HG02571 (cell line): ENCODE measurements at regions not wholly inside any gene's neighbourhood (a gene's known extent, or its start where the extent isn't known, plus 50 kb on each side); places are given as distances from the start of the nearest gene placed in this dataset.

Source experiments
- ATAC-seq: cut with Tn5 transposase; IDR thresholded peaks from one replicate; pipeline ENCODE4 v1.9.1; 2021; ENCODE audit warnings: mild to moderate bottlenecking, moderate library complexity; ENCODE audit not compliant: unreplicated experiment

DNA sequence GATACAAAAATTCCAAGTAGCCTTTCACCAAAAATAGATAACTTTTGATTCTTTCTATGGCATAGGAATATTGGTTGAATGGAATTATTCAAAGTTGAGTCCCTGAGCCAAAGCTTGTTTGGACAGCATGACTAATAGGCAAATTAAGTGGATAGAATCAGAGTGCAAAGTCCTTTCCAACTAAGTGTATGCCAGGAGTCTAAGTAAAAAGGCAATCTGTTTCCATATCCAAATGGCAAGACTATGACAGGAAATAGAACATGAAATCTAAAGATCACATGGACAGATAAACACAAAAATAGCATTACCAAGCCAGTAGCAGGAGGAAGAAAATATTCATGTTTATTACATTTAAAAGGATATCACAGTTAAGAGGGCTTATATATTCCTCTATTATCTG lies 804.6 kb downstream of the SLITRK6 start:
- no peak for ATAC-seq

DNA sequence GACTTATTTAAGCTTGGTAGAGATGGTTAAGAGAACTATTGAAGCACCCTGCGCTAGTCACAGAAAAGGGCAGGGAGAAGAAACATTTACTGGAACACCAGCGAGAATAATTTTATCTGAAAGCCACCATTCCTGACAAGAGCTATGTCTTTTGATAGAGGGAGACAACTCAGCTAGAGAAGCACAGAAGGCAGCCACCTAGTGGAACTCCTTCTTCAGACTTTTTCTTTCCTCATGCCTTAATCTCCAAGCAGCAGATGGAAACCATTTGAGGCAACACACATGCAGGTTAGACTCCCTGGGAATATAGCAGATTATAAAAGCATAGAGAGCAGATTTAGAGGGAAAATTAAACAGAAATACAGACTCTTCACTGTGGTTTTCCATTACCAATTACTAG lies 813.4 kb downstream of the SLITRK6 start:
- ATAC-seq = no peak

DNA sequence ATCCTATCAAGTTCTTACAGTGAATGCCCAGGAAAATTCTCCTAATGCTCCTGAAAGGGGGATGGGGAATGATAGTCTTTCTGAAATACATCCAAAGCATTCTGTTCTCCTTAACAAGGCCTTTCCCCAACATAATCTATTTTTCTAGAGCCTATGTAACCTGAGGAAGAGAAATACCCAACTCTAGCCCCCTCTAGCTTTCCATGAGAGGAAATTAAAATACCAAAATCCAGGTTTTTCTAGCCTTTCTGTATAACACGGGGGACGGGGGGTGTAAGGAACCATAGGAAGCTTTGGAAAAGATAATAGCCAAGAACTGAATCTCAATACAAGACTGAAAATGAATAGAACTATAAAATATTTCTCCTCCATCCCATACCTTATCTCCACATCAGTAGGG lies 815.9 kb downstream of the SLITRK6 start:
- no peak for ATAC-seq

DNA sequence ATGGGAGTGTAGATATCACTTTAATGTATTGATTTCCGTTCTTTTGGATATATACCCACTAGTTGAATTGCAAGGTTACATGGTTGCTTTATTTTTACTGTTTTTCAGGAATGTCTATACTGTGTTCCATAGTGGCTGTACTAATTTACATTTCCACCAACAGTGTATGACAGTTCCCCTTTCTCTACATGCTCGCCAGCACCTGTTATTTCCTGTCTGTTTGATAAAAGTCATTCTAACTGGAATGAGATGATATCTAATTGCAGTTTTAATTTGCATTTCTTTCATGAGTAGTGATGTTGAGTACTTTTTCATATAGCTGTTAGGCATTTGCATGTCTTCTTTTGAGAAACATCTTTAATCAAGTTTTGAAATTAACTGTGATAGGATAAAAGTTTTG lies 818.6 kb downstream of the SLITRK6 start:
- ATAC-seq = no peak

DNA sequence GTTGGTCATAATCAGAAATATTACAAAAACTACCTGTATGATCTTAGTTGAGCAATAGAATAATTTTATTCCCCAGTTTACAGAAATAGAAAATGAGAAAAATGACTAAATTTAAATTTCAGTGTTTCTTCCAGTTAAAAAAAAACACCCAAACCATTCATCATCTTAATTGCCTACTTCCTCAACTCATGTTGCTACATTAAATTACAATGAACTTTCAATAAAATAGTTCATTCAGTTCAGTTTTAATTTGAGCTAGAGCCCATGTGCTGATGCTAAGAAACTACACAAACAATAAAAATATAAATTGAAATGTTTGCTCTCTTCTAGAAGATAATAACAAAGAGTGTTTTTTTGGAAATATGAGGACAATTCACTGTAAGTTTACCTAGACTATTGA lies 820.4 kb downstream of the SLITRK6 start:
- no peak for ATAC-seq

DNA sequence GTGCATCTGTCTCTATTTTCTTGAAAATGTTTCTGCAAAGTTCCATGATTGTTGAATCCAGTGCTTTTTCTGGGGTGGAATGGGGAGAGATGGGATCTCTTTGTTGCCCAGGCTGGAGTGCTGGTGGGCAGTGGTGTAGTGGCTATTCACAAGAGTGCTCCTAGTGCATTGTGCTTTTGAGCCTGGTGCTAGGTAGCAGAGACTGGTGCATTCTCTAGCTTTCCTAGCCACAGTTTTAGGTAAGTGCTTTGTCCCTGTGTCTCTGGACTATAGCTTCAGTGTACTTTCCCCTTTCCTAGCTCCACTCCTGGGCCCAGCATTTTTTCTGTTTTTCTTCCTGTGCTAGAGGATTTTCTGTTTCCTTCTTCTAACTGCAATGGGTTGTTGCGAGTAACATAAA lies 825.6 kb downstream of the SLITRK6 start:
- ATAC-seq = no peak

DNA sequence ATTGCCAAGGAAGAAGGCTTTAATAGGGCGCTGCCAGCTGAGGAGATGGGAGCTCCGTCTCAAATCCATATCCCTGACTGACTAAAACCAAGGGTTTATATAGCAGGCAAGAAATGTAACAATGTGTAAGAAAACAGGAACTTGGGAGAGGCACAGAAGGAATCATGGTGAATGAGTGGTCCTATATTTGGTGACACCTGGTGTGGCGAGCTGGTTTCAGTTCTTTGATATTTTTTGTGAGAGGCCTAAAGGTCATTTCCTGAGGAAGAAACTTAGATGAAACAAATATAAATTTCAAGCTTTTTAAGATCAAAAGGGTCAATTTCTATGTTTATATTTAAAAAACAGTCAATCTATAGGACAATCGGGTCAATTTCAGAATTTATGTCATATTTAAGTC lies 826.3 kb downstream of the SLITRK6 start:
- no peak for ATAC-seq

DNA sequence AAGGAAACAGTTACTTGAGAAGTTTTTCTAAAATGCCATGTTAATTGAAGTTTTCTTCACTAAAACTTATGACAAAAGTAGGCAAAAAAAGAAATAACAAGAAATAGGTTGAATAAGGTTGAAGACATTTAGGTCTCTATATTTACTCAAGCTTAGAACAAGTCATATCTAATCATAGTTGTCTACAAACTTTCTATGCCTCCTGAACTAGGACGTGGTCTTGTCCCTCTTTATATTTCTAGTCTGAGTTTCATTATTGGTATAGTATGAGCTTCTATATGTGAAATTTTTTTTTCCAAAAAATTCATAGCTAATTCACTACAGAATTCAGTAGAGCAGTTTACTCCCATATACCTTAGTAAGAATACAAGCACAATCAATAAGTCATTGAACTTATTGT lies 836.4 kb downstream of the SLITRK6 start:
- no peak for ATAC-seq

DNA sequence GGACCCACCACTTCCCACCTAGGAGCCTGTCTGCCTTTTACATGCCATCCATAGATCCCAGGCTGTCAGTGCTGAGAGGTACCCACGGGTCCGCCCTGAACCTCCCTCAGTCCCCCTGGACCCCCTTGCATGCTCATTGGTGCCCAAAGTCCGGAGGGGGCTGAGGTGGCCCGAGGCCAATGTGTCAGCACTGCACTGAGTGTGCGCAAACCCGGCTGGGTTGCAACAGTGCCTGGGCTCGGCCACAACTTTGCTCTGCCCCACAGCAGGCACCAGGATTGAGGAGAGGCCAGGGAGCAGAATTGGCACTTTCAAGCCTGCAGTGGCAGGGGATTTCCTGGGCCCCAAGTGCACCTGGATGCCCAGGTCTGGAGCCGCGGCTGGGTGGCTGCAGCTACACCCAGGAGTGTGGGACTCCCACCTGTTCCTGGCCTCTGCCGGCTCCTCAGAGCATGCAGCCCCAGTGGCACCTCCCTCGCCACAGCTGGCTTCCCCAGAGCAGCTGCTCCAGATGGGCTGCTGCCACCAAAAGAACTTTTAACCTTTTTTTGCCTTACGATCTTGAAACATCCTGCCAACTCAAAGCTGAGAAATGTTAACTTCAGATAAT lies 837.0 kb downstream of the SLITRK6 start:
- no peak for ATAC-seq

DNA sequence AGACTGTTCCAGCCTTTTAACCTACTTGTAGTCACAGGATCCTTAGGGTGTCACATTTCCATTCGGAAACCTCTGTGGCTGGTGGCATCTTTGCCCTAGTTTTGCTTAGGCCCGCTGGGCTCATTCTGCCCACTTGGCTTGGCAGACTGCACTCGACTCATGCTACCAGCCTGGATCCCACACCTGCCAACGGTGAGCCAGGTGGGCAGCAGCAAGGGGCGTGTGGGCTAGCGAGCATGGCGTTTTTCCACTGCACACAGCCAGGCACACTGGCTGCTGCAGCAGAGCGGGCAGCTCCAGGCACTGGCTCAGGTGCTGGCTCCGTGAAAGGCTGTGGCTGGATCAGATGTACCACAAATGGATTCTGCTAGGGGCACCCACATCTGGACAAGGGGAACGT lies 838.2 kb downstream of the SLITRK6 start:
- ATAC-seq = no peak

DNA sequence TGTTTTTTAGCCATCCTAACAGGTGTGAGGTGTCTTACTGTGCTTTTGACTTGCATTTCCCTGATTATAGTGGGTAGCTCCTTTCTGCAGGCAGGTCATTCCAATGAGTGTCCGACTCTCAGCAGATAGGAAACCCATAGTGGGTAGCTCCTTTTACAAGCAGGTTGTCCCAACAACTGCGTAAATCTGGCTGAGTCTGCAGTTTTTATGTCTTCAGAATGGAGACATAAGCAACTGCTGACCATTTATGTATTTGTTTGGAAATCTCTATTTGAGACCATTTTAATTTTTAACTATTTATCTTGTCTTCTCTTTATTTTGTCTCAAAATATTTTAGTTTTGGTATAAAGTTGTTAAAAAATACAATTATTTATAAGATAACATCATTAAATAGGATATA lies 839.4 kb downstream of the SLITRK6 start:
- no peak for ATAC-seq

DNA sequence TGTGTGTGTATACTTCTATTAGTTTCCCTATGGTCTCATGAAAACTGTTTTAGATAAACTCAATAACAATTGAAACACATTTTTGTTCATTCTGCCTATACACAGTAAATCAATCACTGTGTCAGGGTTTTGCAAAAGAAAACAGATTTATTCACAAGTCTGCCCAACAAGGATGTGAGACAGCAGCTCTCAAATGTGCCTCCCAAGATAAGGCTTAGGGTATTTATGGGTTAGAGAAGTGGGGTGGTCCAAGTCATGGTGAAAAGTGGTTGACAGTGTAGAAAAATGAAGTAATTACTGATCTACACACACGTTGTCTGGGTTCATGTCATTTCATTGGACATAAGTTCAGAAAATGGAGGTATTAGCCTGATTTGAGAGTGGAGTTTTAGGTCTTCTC lies 844.6 kb downstream of the SLITRK6 start:
- ATAC-seq = no peak

DNA sequence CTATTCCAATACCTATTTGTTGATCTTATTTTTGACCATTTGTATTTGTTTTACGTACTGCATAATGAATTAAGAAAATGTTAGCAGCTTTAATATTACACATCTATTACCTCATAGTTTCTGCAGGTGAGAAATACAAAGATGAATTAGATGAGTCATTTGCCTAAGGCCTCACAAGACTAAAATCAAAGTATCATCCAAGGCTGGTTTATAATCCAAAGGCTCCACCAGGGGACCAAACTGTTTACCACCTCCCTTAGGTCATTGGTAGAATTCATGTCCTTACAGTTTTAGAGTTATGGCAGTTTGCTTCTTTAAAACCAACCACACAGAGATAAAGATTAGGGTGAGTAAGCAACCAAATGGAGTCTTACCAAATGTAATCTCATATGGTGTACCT lies 848.1 kb downstream of the SLITRK6 start:
- ATAC-seq = no peak

DNA sequence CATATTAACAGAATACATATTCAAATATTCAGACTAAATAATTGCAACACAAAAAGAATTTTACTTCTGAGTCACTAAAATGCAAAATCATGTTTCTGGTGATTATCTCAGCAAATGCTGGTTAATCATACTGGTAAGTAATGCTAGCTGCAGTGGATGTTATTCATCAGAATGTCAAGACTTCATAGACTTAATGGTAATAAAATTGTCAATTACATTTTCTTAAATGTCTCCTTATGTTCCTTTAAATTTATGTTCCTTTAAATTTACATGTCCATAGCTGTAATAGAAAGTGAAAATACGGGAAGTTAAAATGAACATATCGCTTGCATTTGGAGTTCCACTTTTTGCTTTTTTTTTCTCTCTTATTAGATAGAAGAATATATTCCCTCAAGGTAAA lies 853.0 kb downstream of the SLITRK6 start:
- no peak for ATAC-seq

DNA sequence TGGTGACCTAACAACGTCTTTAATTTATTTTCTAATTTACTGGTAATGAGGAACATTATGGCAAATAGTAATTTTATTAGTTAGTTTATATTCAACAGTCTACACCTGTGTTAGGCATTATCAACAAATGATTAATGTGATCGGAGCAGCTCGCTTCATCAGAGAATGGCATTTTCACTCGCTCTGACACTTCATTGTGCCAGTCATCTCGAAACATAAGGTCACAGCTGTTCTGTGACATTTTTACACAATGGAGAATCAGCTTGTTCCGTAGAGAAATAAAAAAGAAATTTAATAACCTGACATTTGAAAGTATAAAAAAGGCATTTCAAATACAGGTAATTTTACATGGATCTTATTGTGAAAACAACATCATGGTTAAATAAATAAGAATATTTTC lies 858.4 kb downstream of the SLITRK6 start:
- no peak for ATAC-seq

DNA sequence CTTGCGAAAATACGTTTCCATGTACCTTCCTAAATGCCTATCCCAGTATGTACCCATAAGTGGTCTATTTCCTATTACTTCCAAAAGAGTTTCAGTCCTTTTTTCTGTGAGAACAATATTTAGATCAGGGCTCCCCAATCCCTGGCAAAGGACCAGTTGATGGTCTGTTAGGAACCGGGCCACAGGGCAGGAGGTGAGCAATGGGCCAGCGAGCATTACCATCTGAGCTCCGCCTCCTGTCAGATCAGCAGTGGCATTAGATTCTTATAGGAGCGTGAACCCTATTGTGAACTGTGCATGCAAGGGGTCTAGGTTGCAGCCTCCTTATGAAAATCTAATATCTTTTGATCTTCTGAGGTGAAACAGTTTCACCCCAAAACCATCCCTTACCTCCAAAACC lies 859.1 kb downstream of the SLITRK6 start:
- ATAC-seq = no peak

DNA sequence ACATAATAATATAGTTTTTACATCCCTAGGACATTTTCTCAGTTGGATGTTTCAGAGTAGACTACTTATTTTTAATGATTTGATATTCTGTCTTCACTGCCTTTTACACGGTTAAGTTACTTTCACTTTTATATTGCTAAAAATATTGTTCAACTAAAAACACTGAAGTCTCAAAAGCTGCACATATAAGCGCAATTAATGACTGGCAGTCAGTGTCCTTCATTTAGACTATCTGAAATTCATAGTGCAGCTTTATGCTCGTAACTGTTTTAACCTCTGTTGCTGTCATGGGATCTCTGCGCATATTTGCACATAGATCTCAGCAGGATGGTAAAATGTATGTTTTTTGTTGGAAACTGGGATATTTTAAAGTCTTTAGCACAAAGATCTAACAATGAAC lies 864.3 kb downstream of the SLITRK6 start:
- ATAC-seq = no peak

DNA sequence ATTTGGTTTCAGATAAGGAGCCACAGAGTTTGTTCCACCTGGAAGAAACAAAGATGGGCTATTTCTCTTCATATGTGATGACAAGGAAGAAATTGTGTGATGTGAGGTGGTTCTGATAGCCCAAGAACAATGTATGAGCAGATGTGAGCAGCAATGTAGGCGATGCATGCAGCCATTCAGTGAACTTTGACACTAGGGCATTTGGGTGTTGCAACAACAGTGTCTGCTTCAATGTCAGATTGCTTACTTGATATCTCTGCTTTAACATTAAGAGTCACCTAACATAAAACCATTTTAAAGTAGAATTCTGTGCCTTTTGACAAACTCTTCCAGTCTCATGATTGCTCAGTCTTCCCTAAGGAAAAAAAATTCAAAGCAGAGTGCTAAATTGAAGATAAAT lies 865.4 kb downstream of the SLITRK6 start:
- no peak for ATAC-seq

DNA sequence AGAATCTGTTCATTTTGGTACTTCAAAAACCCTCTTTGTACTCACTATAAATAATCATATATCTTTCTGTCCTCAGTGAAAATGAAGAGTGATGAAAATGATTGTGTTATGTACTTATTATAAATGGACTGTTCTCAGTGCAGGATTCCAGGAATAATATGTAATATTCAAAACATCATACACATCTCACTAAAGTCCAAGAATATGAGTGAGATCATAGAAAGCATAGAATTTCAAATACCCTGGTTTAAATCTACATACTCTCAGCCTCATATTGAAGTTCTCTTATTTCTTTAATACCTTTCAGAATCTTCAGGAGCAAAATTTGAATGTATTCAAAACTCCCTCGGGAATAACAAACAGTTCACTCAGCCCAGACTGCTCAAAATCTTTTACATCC lies 868.0 kb downstream of the SLITRK6 start:
- no peak for ATAC-seq

DNA sequence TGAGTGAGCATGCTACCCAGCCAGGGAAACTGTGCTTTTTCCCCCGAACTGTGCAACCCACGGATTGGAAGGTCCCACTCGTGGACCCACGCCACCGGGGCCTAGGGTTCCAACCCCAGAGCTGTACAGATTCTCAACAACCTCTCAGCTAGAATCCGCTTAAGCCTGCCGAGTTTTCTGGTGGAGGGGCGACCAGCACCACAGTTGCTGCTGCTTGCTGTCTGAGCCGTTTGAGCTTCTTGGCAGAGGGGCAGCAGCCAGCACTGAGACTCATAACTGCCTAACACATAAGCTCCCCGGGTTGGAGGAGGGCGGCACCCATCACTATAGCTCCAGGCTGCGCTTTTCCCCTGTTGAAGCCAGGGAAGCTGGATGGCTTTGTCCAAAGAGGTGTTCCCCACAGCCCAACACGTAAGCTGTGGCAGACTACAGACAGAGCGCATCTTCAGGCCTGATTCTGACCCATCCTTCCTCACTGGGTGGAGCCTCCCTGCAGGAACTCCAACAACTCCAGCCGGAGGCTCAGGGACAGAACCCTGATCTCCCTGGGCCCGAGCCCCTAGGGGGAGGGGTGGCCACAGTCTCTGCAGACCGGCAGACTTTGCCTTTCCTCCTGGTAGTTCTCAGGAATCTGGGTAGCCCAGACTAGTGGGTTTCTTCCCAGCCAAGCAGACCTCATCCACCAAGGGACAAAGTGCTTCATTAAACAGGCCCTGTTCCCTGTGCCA lies 871.6 kb downstream of the SLITRK6 start:
- no peak for ATAC-seq

DNA sequence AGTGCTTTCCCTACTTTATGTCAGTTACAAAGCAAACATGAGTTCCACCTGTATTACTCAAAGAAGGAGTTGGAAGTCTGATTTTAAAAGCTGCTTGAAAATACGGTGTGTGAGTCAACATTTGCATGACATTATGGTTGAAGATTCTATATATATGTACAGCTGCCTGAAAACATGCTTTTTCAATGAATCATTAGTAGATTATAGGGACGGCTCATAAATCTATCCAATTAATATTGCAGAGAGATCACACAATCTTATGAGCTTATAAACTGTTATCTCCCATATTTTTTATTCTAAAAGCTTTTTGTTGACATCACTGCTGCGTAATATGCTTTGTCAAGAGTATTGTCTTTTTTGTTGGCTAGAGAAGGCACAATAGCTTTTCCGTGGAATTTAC lies 873.8 kb downstream of the SLITRK6 start:
- no peak for ATAC-seq

DNA sequence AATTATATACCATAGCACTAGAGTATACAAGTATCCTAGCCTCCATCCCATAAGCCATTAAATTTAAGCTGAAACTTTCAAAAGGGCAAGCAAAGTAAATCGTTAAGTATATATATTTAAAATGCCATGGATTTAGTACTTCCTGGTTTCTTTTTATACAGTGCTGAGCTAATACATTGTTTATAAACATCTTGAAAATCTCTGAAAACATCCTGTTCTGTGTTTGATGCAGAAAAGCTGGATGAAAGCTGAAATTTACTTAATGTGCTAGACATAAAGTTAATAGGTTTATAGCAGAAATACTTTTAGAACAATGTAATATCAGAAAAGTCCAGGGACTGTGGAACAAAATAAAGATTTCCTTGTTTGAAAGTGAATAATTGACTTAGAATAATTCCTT lies 875.4 kb downstream of the SLITRK6 start:
- no peak for ATAC-seq

DNA sequence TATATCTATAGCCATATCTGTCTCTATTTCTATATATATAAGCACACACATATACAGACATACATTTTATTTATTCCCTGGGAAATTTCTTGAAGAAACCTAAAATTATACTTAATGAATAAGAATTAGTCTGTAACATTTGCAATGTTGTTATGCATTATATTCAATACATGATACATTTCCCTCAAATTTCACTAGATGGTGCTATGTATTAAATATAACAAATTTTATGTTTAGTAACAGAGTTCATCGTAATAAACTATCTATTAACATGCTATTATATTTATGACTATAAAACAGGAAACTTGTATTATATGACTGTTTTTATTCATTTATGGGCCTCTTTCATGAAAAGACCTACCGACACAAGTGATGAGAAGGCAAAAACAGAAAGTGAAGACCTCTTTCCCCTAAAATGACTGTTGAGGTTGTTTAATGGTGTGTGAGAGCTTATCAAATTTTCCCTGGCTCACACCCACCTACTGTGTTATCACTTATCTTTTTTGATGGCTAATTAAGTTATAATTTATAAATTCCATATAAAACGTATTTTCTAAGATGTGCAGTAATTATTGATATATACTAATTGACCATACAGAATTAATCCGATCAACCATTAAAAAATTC lies 881.9 kb downstream of the SLITRK6 start:
- ATAC-seq = no peak
